H1 (cell line): ENCODE measurements at regions not wholly inside any gene's neighbourhood (a gene's known extent, or its start where the extent isn't known, plus 50 kb on each side); places are given as distances from the start of the nearest gene placed in this dataset.

Experiments
- CTCF ChIA-PET: fragments of 300-600 bp; sonication (Branson Sonifier 250); formaldehyde crosslinking; loops from one replicate; lab custom pipeline; 2021; ENCODE audit not compliant: partially characterized antibody; lab: Charles Lee
- POLR2A ChIA-PET: fragments of 300-600 bp; sonication (Branson Sonifier 250); formaldehyde crosslinking; loops from one replicate; lab custom pipeline; 2021; ENCODE audit warnings: inconsistent platforms; ENCODE audit not compliant: partially characterized antibody; lab: Charles Lee
- DNase-seq, 2 experiments: peaks; one replicate each; pipeline versions ENCODE4 v3.0.0 to v3.0.0-alpha.2; 2010 to 2022; ENCODE audit warnings: low spot score in 2 of 2, low read depth in 1 of 2, mixed read lengths in 1 of 2
- FAIRE-seq: peaks from 2 replicates; lab custom pipeline; 2011; peaks lifted over from hg19 to GRCh38; lab: Jason Lieb, UNC
- H2AFZ ChIP-seq: 2 replicates; pipeline ENCODE4 v1.8.1; 2012; ENCODE audit warnings: low read length, inconsistent platforms
- H2AK5ac ChIP-seq: 2 replicates; pipeline ENCODE4 v1.6.1; 2013; ENCODE audit warnings: low read depth, low read length
- H2BK120ac ChIP-seq: replicated peaks from 2 replicates; pipeline ENCODE3; 2013; ENCODE audit warnings: low read depth, low read length, inconsistent platforms
- H2BK12ac ChIP-seq: 2 replicates; pipeline ENCODE4 v1.6.1; 2013; ENCODE audit warnings: low read depth, low read length
- H2BK15ac ChIP-seq: 2 replicates; pipeline ENCODE4 v1.6.1; 2013; ENCODE audit warnings: low read length
- H2BK20ac ChIP-seq: 2 replicates; pipeline ENCODE4 v1.6.1; 2013; ENCODE audit warnings: low read length
- H2BK5ac ChIP-seq: 2 replicates; pipeline ENCODE4 v1.6.1; 2013; ENCODE audit warnings: low read depth, low read length
- H3K14ac ChIP-seq: 2 replicates; pipeline ENCODE4 v1.6.1; 2013; ENCODE audit warnings: inconsistent platforms; ENCODE audit not compliant: insufficient read length
- H3K18ac ChIP-seq: 2 replicates; pipeline ENCODE4 v1.6.1; 2013; ENCODE audit warnings: low read length; ENCODE audit errors: extremely low read depth
- H3K23ac ChIP-seq: 2 replicates; pipeline ENCODE4 v1.6.1; 2013; ENCODE audit warnings: inconsistent platforms; ENCODE audit not compliant: insufficient read length
- H3K23me2 ChIP-seq: 2 replicates; pipeline ENCODE4 v1.6.1; 2013; ENCODE audit warnings: low read depth, low read length
- H3K27ac ChIP-seq: 2 replicates; pipeline ENCODE4 v1.6.1; 2011; ENCODE audit warnings: low read depth, low read length, inconsistent platforms
- H3K27me3 ChIP-seq, 4 experiments: replicated peaks in 1 of 4; 1 replicate in 1 of 4; 2 replicates in 3 of 4; pipeline versions ENCODE4 v1.6.1 to v1.8.1; 2011 to 2013; ENCODE audit warnings: low read length in 3 of 4, mild to moderate bottlenecking in 3 of 4, inconsistent platforms in 2 of 4, mixed read lengths in 2 of 4, moderate library complexity in 1 of 4; ENCODE audit not compliant: control insufficient read depth in 3 of 4, insufficient read depth in 3 of 4; ENCODE audit errors: extremely low read depth in 1 of 4
- H3K36me3 ChIP-seq, 4 experiments: 2 replicates each; pipeline versions ENCODE4 v1.6.1 to v1.8.1; 2011 to 2013; ENCODE audit warnings: mild to moderate bottlenecking in 4 of 4, low read length in 3 of 4, moderate library complexity in 2 of 4, control low read depth in 1 of 4, inconsistent platforms in 1 of 4; ENCODE audit not compliant: insufficient read depth in 4 of 4, control insufficient read depth in 2 of 4
- H3K4ac ChIP-seq: replicated peaks from 2 replicates; pipeline ENCODE3; 2013; ENCODE audit warnings: low read length, low read depth, mixed read lengths, inconsistent platforms; ENCODE audit not compliant: insufficient read length
- H3K4me1 ChIP-seq, 4 experiments: replicated peaks in 1 of 4; 1 replicate in 1 of 4; 2 replicates in 3 of 4; pipeline versions ENCODE4 v1.6.1 to v1.8.1; 2011 to 2013; ENCODE audit warnings: low read length in 3 of 4, inconsistent platforms in 2 of 4, mixed read lengths in 1 of 4; ENCODE audit not compliant: insufficient read depth in 4 of 4, control insufficient read depth in 3 of 4
- H3K4me2 ChIP-seq, 2 experiments: 2 replicates each; pipeline versions ENCODE4 v1.6.1 to v1.8.1; 2011 to 2013; ENCODE audit warnings: low read depth in 2 of 2, low read length in 2 of 2, control low read depth in 1 of 2, inconsistent platforms in 1 of 2, mild to moderate bottlenecking in 1 of 2; ENCODE audit not compliant: insufficient read depth in 1 of 2
- H3K4me3 ChIP-seq, 4 experiments: fragments of 200-600, 300-600 bp in 1 of 4; sonication (generic), shearing (Covaris generic), sonication (Bioruptor Twin) in 1 of 4; 2 replicates each; pipeline versions ENCODE4 v1.5.1 to v1.8.1; 2011 to 2016; ENCODE audit warnings: low read length in 4 of 4, low read depth in 3 of 4, control low read depth in 2 of 4, inconsistent platforms in 2 of 4, mild to moderate bottlenecking in 2 of 4, mixed read lengths in 1 of 4, moderate library complexity in 1 of 4; ENCODE audit not compliant: insufficient read depth in 2 of 4; ENCODE audit errors: extremely low read depth in 1 of 4
- H3K56ac ChIP-seq: replicated peaks from 2 replicates; pipeline ENCODE3; 2013; ENCODE audit warnings: low read depth, mild to moderate bottlenecking, mixed read lengths, low read length, inconsistent platforms; ENCODE audit not compliant: insufficient read length
- H3K79me1 ChIP-seq: 2 replicates; pipeline ENCODE4 v1.6.1; 2013; ENCODE audit warnings: low read depth, low read length, control low read depth
- H3K79me2 ChIP-seq, 2 experiments: 2 replicates each; pipeline versions ENCODE4 v1.6.1 to v1.8.1; 2012 to 2013; ENCODE audit warnings: low read length in 2 of 2, mild to moderate bottlenecking in 2 of 2, inconsistent platforms in 1 of 2; ENCODE audit not compliant: insufficient read depth in 2 of 2, control insufficient read depth in 1 of 2
- H3K9ac ChIP-seq, 4 experiments: replicated peaks in 1 of 4; 1 replicate in 1 of 4; 2 replicates in 3 of 4; pipeline versions ENCODE4 v1.6.1 to v1.8.1; 2011 to 2013; ENCODE audit warnings: low read depth in 3 of 4, low read length in 3 of 4, control low read depth in 2 of 4, mild to moderate bottlenecking in 2 of 4, moderate library complexity in 2 of 4, inconsistent platforms in 1 of 4; ENCODE audit errors: extremely low read depth in 1 of 4
- H3K9me3 ChIP-seq, 2 experiments: 2 replicates each; pipeline versions ENCODE4 v1.6.1 to v1.8.1; 2012 to 2013; ENCODE audit warnings: mild to moderate bottlenecking in 2 of 2, moderate library complexity in 2 of 2, control low read depth in 1 of 2, inconsistent platforms in 1 of 2, low read depth in 1 of 2, low read length in 1 of 2, mixed read lengths in 1 of 2; ENCODE audit not compliant: insufficient read depth in 2 of 2
- H4K20me1 ChIP-seq, 2 experiments: replicated peaks in 1 of 2; 2 replicates each; pipeline versions ENCODE3 to v1.8.1; 2011 to 2013; ENCODE audit warnings: inconsistent platforms in 2 of 2, low read length in 2 of 2, mild to moderate bottlenecking in 1 of 2; ENCODE audit not compliant: insufficient read depth in 2 of 2, control insufficient read depth in 1 of 2
- H4K5ac ChIP-seq: 2 replicates; pipeline ENCODE4 v1.6.1; 2013; ENCODE audit warnings: low read length, low read depth, mixed read lengths, inconsistent platforms; ENCODE audit not compliant: insufficient read length
- H4K8ac ChIP-seq: 2 replicates; pipeline ENCODE4 v1.8.0; 2013; ENCODE audit warnings: mild to moderate bottlenecking, moderate library complexity, low read length, inconsistent platforms; ENCODE audit not compliant: insufficient read depth; ENCODE audit errors: extremely low read depth
- H4K91ac ChIP-seq: replicated peaks from 2 replicates; pipeline ENCODE3; 2013; ENCODE audit warnings: low read length, mixed read lengths, inconsistent platforms; ENCODE audit not compliant: insufficient read length
- BACH1 ChIP-seq: IDR thresholded peaks from 2 replicates; pipeline ENCODE4 v1.6.1; 2012; ENCODE audit warnings: low read length, improper control_type of control experiment
- EP300 ChIP-seq, 2 experiments: IDR thresholded peaks; 1 replicate in 1 of 2; 2 replicates in 1 of 2; pipeline ENCODE4 v1.6.1; 2011 to 2012; ENCODE audit warnings: low read depth in 2 of 2, low read length in 2 of 2, mild to moderate bottlenecking in 2 of 2, borderline replicate concordance in 1 of 2, inconsistent platforms in 1 of 2, moderate library complexity in 1 of 2
- EZH2 ChIP-seq: fragments of 200-600 bp; sonication (generic); IDR thresholded peaks from 2 replicates; pipeline ENCODE4 v1.7.1; 2012; ENCODE audit warnings: low read depth, mild to moderate bottlenecking, moderate library complexity, low read length, inconsistent platforms; ENCODE audit not compliant: severe bottlenecking
- FOSL1 ChIP-seq: IDR thresholded peaks from 2 replicates; pipeline ENCODE4 v1.6.1; 2011; ENCODE audit warnings: mild to moderate bottlenecking, low read depth, low read length, moderate library complexity; ENCODE audit not compliant: insufficient read depth
- MAFK ChIP-seq: IDR thresholded peaks from 2 replicates; pipeline ENCODE4 v1.6.1; 2012; ENCODE audit warnings: low read depth, mild to moderate bottlenecking, improper control_type of control experiment, low read length
- PHF8 ChIP-seq: fragments of 200-600 bp; sonication (generic); conservative IDR thresholded peaks from 2 replicates; pipeline ENCODE4 v1.7.1; 2012; ENCODE audit warnings: low read depth, mild to moderate bottlenecking, inconsistent platforms, low read length, moderate library complexity

- Histone ChIP-seq H3K4ac (no peak overlapping the region), H4K8ac (no peak overlapping the region), H4K91ac (no peak overlapping the region), H3K27ac (no peak overlapping the region), H4K5ac (no peak overlapping the region), H2AK5ac (no peak overlapping the region), H2BK12ac (no peak overlapping the region), H3K18ac (no peak overlapping the region), H3K36me3 (no peaks in the 10 kb centered on the region; a peak in 1 of 8 replicates), H2AFZ (no peak overlapping the region), H3K4me1 (no peaks in the 10 kb centered on the region; a peak in 1 of 7 replicates), H3K79me2 (no peaks in the 10 kb centered on the region), H3K27me3 (no peaks in the 10 kb centered on the region), H4K20me1 (no peaks in the 10 kb centered on the region), H3K9ac (no peak overlapping the region), H3K56ac (no peak overlapping the region), H2BK120ac (no peak overlapping the region), H3K4me3 (no peak overlapping the region), H2BK5ac (no peak overlapping the region), H3K23me2 (no peaks in the 10 kb centered on the region), H3K79me1 (no peaks in the 10 kb centered on the region), H3K9me3 (no peaks in the 10 kb centered on the region), H2BK20ac (no peak overlapping the region), H3K23ac (no peak overlapping the region), H3K4me2 (no peak overlapping the region), H2BK15ac (no peak overlapping the region), H3K14ac (no peak overlapping the region)
- CTCF ChIA-PET: interaction anchor here (0.6 to 1.6 kb wide), 3 partner anchors 28 to 862 kb away, joined by 3 to 5 read pairs (median 3); no protein-coding TSS in a partner anchor
- DNase-seq (no peak), FAIRE-seq (no peak)
- POLR2A ChIA-PET: no interaction called here
- TF ChIP-seq EZH2 (no peak), BACH1 (no peak), EP300 (IDR thresholded peaks at IDR 0.05; ENCODE audit: borderline replicate concordance in 1 of 2, low read depth in 2 of 2, low read length in 2 of 2) (no peak), FOSL1 (no peak), MAFK (no peak), PHF8 (no peak)
These were observed 515.9 kb downstream of the JRKL start for GRCh38 chr11:96905663-96906062.
